ENCODE measurements at regions not wholly inside any gene's neighbourhood (a gene's known extent, or its start where the extent isn't known, plus 50 kb on each side); places are given as distances from the start of the nearest gene placed in this dataset.
"Not testable (repeated sequence)": the region's sequence is repeated elsewhere in the genome, so short reads cannot be mapped to it uniquely, and the experiment has no call there.

DNA sequence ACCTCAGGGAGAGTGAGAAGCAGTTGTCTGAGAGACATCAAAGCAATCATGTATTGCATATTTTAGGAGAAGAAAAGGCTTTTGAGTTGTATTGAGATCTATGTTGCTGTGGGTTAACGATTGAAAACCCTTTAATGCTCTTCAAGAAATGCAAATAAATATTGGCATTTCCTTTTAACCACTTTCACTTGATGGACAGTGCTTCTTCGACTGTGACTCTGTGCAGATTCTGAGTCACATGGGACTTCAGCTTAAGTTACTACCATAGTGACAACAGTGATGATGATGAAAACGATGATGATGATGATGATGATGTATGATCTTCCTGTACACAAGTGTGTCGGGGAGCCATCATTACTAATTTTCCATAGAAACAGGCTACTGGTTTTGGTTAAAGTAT, 181.8 kb downstream of the AKAIN1 start:
- no peak for DNase-seq

DNA sequence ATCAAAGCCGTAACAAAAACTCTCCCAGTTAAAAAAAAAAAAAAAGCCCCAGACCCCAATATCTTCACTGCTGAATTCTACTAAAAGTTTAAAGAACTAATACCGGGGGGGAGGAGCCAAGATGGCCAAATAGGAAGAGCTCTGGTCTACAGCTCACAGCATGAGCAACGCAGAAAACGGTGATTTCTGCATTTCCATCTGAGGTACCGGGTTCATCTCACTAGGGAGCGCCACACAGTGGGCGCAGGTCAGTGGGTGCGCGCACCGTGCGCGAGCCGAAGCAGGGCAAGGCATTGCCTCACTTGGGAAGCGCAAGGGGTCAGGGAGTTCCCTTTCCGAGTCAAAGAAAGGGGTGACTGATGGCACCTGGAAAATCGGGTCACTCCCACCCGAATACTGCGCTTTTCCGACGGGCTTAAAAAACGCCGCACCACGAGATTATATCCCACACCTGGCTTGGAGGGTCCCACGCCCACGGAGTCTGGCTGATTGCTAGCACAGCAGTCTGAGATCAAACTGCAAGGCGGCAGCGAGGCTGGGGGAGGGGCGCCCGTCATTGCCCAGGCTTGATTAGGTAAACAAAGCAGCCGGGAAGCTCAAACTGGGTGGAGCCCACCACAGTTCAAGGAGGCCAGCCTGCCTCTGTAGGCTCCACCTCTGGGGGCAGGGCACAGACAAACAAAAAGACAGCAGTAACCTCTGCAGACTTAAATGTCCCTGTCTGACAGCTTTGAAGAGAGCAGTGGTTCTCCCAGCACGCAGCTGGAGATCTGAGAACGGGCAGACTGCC, 192.8 kb downstream of the AKAIN1 start:
- DNase-seq: not testable (repeated sequence)

DNA sequence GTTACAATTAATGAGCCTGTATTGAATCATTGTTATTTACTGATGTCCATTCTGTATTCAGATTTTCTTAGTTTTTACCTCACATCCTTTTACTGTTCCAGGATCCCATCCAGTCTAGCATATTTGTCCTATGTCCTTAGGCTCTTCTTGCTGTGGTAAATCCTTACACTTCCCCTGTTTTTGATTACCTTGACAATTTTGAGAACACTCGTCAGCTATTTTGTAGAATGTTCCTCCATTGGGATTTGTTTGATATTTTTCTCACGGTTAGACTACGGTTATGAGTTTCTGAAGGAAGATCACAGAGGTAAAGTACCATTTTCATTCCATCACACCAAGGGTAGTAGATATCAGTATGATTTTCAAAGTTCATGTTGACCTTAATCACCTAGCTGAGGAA, 202.3 kb downstream of the AKAIN1 start:
- no peak for DNase-seq

DNA sequence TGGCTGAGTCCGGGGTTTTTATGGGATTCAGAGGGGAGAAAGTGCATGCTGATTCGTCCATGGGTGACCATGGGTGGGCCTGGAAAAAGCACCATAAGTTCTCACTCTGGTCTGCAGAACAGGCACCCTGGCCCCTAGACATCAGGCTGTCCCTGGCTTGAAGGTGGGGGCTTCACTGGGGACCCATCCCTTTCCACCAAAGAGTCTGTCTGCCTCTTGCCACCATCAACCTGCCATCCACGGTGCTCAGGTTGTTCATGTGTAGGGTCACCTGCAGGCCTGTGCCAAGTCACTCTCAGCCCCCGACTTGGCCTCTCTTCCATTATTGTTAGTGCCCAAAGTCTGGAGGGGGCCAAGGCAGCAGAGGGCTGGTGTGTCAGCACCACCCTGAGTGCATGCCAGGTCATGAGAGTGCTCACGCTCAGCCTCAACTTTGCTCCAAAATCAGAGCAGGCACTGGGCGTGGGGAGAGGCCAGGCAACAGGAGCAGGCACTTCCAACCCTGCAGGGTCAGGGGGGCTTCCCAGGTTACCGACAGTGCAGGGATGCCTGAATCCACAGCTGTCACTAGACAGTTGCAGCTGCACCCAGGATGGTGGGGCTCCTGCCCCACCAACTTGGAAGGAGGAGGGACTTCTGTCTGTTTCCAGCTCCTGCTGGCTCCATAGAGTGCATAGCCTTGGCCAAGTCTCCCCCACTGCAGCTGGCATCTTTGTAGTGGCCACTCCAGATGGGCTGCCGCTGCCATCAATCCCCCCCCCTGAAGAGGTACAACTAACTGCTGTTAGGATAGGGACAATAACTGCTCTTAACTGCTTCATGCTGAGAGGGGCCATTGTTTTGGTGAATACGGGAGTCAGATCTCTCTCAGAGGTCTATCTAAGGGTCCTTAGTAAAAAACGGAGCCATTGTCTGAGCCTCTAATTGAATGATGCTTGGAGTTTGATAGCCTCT, 209.3 kb downstream of the AKAIN1 start:
- DNase-seq: peak; percentile 7 to 45

DNA sequence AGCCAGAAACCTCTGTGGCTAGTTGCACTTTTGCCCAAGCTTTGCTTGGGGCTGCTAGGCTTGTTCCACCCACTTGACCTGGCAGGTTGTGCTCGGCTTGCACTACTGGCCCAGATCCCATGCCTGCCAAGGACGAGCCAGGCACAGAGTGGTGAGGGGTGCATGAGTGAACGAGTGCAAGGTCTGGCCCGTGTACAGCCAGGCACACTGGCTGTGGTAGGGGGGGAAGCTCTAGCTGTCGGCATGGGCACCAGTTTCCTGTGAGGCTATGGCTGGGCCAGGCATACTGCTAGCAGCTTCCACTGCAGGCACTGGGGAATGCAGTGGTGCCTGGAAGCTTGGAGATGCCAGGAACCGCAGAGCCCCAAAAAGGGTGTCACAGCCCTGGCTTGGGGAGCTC, 210.4 kb downstream of the AKAIN1 start:
- no peak for DNase-seq

DNA sequence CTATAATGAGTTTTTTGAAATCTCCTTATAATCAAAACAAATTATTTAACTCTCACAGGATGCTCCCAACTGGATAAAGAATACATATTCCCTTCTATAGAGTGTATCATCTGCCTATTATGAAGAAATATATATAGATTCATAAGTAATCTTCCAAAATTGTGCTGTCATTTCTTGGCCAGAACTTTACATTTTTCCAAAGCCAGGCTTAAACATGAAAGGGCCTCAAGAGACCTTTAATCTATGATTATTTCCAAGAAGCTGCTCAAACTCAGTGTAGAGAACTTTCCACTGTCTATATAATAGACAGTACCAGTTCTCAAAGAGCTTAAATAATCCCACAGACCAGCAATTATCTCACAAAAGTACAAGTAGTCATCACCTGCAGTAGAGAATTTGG, 211.0 kb downstream of the AKAIN1 start:
- no peak for DNase-seq

DNA sequence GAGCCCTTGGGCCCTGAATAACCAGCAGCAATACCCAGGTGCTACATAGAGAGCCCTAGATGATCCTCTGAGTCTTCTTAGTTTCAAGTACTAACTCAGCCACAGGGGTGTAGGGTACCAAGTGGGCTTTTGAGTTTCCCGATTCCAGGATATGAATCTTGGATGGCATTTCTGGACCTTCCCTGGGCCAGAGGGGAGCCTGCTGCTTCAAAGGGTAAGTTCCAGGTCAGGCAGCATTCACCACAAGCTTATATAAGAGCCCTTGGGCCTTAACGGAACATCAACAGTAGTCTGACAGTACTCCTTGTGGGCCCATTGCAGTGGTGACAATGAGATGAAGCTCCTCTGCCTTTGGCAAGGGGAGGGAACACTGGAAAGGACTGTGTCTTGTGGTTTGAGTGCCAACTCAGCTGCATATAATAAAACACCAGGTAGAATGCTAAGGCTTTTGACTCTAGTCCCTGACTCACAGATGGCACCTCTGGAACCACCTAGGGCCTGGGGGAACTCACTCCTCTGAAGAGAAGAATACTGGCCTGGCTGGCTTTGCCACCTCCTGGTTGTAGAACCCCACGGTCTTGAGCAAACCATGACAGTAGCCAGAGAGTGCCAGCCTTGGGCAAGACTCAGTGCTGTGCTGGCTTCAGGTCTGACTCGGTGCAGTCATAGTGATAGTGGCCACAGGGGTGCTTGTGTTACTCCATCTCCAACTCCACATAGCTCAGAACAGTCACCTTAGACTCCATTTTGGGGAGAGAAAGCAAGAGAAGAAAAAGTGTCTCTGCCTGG, 235.7 kb downstream of the AKAIN1 start:
- no peak for DNase-seq

DNA sequence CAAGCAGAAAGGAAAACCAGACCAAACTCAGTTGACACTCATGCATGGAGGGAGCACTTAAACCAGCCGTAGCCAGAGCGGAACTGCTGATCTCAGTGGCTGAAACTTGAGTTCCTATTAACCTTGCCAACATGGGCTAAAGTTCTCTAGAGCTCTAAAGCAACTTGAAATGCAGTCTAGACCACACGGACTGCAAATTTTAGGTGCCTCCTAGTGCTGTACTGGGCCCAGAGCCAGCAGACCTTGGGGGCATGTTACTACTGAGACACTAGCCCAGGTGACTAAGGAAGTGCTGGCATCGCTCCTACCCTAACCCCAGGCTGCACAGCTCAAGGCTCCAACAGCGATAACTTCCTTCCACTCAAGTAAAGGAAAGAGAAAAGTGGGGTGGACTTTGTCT, 236.5 kb downstream of the AKAIN1 start:
- DNase-seq: no peak

DNA sequence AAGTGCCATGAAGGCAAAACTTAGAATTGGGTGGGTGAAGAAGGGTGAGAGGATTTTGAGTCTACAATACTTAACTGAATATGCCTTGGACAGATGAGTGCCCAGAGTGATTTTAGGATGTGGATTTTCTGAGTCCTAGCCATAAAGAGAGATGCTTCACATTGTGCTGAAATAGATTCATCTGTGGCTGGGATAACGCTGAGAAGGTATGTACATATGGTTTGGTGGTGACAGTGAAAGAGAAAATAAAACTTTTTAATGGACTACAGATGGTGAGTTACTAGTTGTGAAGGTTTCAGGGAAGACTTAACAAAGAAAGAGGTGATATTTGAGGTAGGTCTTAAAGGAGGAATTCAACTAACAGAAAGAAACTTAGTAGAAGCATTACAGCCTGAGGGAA, 265.8 kb downstream of the AKAIN1 start:
- no peak for DNase-seq

DNA sequence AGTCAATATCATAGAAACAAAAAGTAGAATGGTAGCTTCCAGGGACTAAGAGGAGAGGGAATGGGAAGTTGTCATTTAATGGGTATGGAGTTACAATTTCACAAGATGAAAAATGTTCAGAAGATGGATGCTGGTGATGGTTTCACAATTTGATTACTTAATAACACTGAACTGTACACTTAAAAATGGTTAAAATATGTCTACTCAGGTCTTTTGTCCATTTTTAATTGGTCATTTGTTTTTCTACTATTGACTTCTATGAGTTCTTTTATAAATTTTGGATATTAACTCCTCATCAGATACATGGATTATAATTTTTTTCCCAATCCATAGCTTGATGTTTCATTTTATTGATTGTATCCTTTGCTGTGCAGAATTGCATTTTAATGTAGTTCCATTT, 275.5 kb downstream of the AKAIN1 start:
- no peak for DNase-seq

DNA sequence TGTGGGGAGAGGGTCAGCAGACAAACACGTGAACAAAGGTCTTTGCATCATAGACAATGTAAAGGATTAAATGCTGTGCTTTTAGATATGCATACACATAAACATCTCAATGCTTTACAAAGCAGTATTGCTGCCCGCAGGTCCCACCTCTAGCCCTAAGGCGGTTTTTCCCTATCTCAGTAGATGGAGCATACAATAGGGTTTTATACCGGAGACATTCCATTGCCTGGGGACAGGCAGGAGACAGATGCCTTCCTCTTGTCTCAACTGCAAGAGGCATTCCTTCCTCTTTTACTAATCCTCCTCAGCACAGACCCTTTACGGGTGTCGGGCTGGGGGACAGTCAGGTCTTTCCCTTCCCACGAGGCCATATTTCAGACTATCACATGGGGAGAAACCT, 279.5 kb downstream of the AKAIN1 start:
- not testable (repeated sequence) for DNase-seq

DNA sequence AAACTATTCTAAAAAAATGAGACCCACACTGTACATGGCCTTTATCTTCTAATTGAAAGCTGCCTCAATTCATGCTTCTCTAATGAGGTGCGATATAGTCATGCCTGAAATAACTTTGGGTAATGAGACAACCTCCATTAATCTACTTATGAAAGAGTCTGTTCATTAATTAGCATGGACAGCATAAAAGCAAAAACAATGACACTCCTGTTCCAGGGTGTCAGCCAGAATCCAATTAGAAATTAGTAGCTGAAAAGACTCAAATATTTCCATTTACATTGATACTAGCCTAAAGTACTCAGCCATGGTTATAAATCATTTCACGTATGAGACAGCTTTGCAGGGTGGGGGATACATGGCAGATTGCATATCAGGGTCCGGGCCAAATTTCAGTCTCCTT, 288.7 kb downstream of the AKAIN1 start:
- peak; percentile 51 to 58 for DNase-seq

DNA sequence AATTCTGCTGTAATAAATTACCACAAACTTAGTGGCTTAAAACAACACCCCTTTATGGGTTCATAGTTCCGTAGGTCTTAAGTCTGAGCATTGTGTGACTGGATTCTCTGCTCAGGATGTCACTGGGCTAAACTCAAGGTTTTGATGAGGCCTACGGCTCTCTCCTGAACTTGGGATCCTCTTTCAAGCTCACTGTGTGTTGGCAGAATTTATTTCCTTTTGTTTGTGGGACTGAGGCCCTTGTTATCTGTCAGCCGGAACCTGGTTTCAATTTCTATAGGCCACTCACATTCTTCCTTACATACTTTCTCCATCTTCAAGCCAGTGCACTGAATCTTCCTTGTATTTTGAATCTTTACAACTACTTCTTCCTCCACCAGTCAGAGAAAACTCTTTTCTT, 290.2 kb downstream of the AKAIN1 start:
- no peak for DNase-seq

DNA sequence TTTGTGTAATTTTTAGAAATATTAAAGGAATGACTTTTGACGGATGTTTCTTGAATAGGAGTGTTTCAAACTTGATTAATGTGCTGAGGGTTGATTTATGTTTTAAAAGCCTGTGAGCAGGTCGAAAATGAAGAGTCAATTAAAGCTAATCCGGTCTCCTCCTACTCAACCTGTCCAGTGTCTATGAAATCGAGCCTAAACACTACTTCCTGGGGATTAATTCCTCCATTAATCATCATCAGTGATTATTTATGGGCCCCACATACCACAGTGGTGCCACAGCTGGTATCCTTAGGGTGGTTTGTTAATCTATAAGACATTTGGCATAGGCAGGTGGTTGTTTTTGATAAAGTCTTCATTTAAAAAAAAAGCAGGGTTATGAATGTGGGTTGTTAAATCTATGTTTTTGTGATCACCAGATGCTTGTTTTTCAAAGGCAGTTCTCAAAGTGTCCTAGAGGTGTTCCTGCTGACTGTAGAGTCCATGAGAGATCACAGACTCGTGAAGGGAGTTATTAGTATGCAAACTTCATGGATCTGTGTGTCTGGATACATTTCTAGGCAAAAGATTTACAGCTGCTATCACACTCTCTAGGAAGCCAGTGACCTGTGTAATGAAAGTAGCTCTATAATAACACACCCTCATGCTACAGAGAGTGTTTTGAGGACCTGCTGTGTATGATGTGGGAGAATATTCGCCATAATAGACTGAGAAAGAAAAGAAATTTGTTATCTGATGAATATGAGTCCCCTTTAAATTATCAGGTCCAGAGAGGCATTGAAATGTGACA, 308.6 kb downstream of the AKAIN1 start:
- no peak for DNase-seq

DNA sequence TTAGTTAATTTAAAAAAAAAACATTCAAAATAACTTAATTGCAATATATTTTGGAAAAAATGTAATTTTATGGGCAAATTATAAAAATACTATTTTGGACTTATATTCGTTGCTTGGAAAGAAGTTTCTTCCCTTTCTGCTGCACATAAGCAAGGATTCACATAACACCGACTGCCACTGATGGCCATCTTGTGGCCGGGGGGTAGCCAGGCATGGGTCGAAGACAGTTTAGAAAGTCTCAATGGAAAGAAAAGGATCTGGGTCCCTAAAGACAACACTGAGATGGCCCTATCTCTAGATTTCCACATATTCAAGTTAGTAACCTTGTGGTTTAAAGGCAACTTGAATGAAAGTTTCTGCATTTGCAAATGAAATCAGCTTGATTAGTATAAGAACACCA, 318.6 kb downstream of the AKAIN1 start:
- DNase-seq: no peak

DNA sequence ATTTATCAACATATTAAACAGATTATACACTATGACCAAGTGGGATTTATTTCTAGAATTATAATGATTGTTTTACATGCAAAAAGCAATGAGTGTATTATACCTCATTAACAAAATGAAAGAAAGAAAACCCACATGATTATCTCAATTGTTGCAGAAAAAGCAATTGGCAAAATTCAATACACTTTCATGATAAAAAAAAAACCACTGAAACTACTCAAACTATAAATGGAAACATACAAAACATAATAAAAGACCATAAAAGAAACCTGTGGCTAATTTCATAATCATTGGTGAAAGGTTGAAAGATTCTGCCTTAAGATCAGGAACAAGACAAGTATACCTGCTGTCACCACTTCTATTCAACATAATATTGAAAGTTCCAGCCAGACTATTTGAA, 325.9 kb downstream of the AKAIN1 start:
- DNase-seq: no peak

DNA sequence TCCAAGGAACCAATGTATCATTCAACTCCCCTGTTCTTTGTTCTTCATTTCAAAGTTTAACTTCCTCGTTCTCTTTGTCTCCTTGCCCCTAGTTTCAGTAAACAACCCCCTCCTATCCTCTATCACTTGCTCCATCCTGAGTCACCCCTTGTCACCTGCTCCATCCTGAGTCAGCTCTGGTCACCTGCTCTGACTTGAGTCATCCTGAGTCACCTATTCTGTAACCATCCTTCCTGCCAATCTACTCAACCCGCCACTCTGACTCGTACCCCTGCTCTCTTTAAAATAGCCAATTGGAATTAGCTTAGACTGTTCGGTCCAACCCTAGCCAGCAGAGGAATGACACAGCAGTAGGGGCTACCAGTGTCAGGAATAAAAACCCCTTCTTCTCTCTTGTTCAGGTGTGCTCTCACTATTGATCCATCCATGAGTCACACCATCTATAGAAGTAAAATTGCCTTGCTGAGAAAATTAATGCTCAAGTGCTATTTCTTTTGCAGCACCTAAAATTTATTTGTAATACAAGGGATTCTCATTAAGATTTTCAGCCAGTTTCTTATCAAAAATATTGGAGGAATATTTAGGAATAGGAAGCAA, 326.8 kb downstream of the AKAIN1 start:
- no peak for DNase-seq

DNA sequence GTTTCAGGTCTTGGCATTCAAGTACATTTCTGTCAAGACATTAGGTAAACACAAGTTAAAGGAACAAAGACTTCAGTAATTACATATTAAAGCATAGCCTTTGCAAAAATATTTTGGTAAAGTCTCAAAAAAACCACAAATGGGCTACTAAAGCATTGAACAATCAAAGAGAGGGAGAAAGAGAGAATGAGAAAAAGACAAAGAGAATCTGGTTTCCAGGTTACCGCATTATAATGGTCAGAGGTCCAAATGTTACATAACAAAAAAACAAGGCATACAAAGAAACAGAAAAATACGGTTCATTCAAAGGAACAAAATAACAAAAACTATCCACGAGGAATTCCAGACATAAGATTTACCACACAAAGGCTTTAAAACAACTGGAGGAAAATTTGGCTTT, 327.9 kb downstream of the AKAIN1 start:
- no peak for DNase-seq

DNA sequence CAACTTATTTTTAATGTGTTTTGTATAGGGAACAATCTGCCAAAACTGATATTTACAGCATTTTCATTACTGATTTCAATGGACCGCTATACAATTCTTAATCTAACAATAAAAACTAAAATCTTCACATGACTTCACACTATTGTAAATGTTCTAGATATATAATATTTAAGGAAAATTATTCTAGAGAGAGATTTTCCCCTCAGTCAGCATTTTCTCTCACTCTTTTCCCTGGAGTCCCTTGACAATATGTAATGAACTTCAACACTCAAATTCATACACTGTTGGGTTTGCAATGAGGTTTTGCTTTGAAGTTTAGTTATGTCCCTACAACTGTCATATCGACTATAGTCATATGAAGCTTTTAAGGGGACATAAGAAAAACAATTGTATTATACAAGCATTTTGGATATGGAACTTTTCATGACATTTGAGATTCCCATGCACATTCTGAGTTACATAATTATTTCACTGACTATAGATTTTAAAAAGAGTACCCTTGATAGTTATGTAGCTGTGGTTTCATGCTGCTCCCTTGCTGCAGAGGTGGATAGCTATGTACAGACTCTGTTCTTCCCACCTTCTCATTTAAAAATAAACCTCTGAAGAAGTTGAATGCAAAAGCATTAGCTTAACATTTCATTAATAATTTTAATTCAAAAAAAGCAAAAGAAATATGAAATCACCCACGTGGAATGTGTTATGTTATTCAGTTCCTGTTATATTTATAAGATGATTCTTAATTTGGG, 338.5 kb downstream of the AKAIN1 start:
- DNase-seq: no peak

DNA sequence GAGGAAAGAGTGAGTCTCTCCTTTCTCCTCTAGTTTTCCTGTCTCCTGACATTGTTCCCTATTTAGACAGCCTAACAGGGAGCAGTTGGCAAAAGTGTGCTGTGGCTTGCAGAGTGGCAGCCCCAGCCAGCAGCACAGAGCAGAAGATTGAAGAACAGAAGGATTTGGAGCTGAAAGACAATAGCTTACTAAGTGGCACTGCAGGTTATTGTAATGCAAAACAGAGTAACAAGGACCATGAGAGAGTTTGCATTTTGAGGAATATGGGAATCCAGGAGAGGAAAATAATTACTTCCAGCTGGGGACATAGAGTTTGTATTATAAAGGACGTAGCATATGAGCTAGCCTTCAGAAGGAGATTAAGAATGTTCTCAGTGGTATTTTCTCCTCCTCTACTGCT, 342.4 kb downstream of the AKAIN1 start:
- DNase-seq: no peak

DNA sequence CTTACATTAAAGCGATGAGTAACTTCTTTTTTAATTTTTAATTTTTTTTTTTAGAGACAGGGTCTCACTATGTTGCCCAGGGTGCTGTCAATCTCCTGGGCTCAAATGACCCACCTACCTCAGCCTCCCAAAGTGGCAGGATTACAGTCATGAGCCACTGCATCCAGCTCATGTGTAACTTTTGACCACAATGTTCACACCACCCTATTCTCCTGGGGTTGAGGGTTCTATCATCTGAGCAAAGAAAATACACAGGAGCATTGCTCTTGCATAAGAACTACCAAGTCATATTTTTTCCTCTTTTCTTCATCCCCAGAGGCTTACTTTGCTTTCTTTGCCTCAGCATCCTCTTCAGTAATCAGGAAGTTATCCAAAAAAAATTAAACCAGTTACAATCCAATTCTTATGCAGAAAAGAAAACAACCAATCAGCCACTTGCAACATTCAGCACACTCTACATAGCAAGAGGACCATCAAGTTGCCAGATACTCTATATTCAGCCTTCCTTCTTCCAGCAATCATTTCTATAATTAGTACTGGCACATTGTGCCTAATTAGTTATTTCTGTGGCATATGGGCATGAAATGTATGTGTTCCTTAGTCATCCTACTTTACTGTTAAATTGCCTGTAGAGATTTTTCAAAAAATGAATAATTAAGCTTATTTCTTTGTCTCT, 345.6 kb downstream of the AKAIN1 start:
- peak in 1 of 2 experiments; percentile 69 for DNase-seq

Measured in NCI-H446 (cell line).